ENCODE measurements at regions not wholly inside any gene's neighbourhood (a gene's known extent, or its start where the extent isn't known, plus 50 kb on each side); places are given as distances from the start of the nearest gene placed in this dataset.

DNA sequence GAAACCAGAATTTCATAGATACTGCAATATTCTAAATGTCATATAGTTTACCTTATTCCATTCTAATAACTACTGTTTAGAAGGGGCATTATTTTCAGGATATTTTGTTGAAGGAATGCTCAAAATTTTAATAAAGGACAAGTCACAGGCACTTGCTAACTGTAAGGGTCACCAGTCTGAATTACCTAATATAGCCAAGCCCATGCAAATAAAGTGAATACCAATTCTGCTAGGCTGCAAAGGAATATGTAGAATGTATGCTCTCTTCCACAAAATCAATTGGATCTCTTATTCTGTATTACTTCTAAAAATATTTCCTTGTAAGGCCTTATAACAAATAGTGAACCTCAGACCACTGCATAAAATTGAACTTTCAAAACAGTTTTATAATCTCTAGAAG lies 52.3 kb upstream of the FAT4 start:
- ATAC-seq, result no peak
- H3K9me3 ChIP-seq, result no peaks in the 10 kb centered on the region
- intact Hi-C loops (cut with DNase I, micrococcal nuclease), result no loop called here
- H3K4me1 ChIP-seq (ENCODE audit: low read depth), result no peaks in the 10 kb centered on the region
- H3K36me3 ChIP-seq (ENCODE audit: low read depth), result no peaks in the 10 kb centered on the region
- DNase-seq, result no peak
- no peak overlapping the region for H3K4me3 ChIP-seq
- TF ChIP-seq, protein P1, sequence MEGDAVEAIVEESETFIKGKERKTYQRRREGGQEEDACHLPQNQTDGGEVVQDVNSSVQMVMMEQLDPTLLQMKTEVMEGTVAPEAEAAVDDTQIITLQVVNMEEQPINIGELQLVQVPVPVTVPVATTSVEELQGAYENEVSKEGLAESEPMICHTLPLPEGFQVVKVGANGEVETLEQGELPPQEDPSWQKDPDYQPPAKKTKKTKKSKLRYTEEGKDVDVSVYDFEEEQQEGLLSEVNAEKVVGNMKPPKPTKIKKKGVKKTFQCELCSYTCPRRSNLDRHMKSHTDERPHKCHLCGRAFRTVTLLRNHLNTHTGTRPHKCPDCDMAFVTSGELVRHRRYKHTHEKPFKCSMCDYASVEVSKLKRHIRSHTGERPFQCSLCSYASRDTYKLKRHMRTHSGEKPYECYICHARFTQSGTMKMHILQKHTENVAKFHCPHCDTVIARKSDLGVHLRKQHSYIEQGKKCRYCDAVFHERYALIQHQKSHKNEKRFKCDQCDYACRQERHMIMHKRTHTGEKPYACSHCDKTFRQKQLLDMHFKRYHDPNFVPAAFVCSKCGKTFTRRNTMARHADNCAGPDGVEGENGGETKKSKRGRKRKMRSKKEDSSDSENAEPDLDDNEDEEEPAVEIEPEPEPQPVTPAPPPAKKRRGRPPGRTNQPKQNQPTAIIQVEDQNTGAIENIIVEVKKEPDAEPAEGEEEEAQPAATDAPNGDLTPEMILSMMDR (IDR thresholded peaks at IDR 0.05), result no peak

DNA sequence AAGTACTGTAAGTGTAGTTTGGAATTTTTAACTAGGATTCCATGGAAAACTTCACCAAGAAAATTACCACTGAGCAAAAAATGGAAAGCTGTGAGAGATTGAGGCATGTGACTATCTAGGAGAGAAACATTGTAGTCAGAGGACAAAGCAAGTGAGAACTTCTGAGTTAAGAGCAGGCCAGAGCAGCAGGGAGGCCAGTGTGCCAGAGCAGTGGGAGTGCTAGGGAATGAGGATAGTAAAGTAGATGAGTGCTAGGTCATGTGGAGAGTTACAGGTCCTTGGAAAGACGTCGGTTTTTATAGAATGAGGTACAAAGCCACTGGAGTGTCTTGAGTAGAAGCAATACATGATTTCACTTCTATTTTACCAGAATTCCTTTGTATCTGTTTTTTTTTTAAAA lies 52.7 kb upstream of the FAT4 start:
- H3K36me3 ChIP-seq (ENCODE audit: low read depth), result no peaks in the 10 kb centered on the region
- TF ChIP-seq, protein P1 (IDR thresholded peaks at IDR 0.05), result no peak

DNA sequence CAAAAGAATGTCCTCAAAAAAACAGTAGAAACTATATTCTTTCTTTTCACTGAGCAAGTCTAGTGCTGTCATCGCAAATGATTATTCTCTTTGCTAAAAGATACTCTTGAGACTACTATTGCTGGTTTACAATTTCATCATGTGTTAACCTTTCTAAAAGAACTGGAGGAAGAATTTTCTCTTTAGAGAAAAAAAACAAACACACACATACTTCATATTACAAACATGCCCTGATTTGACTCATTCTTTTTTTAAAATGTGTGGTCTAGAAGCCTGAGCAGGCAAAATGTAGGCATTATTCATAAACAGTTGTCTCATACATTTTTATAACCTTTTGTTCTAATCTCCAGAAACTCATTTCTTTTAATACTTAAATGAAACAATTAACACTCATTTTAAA lies 60.6 kb upstream of the FAT4 start:
- intact Hi-C loops (cut with DNase I, micrococcal nuclease), result no loop called here
- H3K9me3 ChIP-seq, result no peaks in the 10 kb centered on the region
- H3K4me3 ChIP-seq, result no peak overlapping the region
- ATAC-seq, result no peak
- H3K4me1 ChIP-seq (ENCODE audit: low read depth), result no peaks in the 10 kb centered on the region
- TF ChIP-seq, protein P1 (IDR thresholded peaks at IDR 0.05), result no peak
- no peak for DNase-seq
- H3K36me3 ChIP-seq (ENCODE audit: low read depth), result no peaks in the 10 kb centered on the region

More for the DNA sequence above, 52.7 kb upstream of the FAT4 start:
- no peaks in the 10 kb centered on the region for H3K9me3 ChIP-seq
- intact Hi-C loops (cut with DNase I, micrococcal nuclease), result no loop called here
- DNase-seq (no peak), ATAC-seq (no peak)
- no peak overlapping the region for H3K4me3 ChIP-seq
- H3K4me1 ChIP-seq (ENCODE audit: low read depth), result no peaks in the 10 kb centered on the region

DNA sequence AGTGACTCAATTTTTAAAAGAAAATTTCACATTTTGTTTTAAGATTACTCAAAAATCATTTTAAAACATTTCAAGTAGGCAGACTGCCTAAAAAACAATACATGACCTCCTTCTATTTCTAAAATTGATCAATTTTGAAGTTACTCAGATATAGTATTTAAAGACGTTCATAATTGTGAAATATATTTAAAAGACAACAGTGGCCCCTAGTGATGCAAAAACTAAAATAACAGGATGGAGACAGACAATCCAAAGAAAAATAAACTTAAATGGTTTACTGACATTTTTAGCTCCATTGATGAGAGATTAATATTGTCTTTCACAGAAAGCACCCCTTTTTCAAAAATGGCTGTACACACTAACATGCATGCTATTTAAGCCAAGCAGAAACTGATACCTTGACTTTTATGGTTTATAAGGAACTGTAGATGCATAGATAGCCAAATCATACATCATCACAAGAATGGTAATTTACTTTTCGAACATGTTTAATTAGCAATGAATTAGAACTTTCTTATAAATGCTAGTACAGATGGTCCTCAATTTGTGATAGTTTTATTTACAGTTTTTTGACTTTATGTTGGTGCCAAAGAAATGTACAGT lies 69.8 kb upstream of the FAT4 start:
- Histone ChIP-seq H3K4me3 (no peak overlapping the region), H3K9me3 (no peaks in the 10 kb centered on the region), H3K36me3 (ENCODE audit: low read depth) (no peaks in the 10 kb centered on the region), H3K4me1 (ENCODE audit: low read depth) (no peaks in the 10 kb centered on the region)
- ATAC-seq, result no peak
- TF ChIP-seq, protein P1 (IDR thresholded peaks at IDR 0.05), result no peak
- intact Hi-C loops (cut with DNase I, micrococcal nuclease), result no loop called here
- DNase-seq, result no peak

DNA sequence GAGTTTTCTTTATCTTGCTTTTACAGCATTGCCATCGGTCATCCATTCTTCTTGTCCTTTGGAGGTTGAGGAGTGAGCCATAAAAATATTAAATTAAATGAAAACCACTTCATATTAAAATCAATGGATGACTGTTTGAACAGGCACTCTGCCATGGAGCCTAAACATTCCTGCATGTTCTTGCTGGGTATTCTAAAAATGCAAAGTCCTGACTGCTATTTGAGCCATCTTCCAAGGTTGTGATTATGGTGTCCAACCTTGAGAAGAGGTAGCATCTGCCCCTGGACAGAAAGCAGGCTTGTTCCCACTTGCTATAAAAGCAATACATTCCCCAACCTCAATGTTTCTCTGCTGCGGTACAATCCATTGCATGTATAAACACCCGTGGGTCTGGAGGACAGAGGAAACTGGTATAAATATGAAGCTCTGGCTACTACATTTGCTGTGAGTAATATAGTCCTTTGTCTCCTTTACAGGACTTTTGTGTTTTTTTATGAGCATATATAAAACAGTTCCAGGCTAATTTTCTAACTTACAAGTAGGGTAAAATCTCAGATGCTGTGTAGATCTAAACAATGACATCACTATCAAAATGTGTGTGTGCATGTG lies 70.9 kb upstream of the FAT4 start:
- Histone ChIP-seq H3K4me3 (no peak overlapping the region), H3K9me3 (no peaks in the 10 kb centered on the region), H3K4me1 (ENCODE audit: low read depth) (no peaks in the 10 kb centered on the region), H3K36me3 (ENCODE audit: low read depth) (no peaks in the 10 kb centered on the region)
- ATAC-seq (no peak), DNase-seq (no peak)
- intact Hi-C loops (cut with DNase I, micrococcal nuclease), result no loop called here
- TF ChIP-seq, protein P1 (IDR thresholded peaks at IDR 0.05), result no peak

Measured in mucosa of descending colon (tissue), 3 donors.